H1 (cell line): ENCODE measurements at regions not wholly inside any gene's neighbourhood (a gene's known extent, or its start where the extent isn't known, plus 50 kb on each side); places are given as distances from the start of the nearest gene placed in this dataset.

Experiments used
- CTCF ChIA-PET: fragments of 300-600 bp; sonication (Branson Sonifier 250); formaldehyde crosslinking; loops from one replicate; lab custom pipeline; 2021; ENCODE audit not compliant: partially characterized antibody; lab: Charles Lee
- POLR2A ChIA-PET: fragments of 300-600 bp; sonication (Branson Sonifier 250); formaldehyde crosslinking; loops from one replicate; lab custom pipeline; 2021; ENCODE audit warnings: inconsistent platforms; ENCODE audit not compliant: partially characterized antibody; lab: Charles Lee
- DNase-seq, 2 experiments: peaks; one replicate each; pipeline versions ENCODE4 v3.0.0 to v3.0.0-alpha.2; 2010 to 2022; ENCODE audit warnings: low spot score in 2 of 2, low read depth in 1 of 2, mixed read lengths in 1 of 2
- FAIRE-seq: peaks from 2 replicates; lab custom pipeline; 2011; peaks lifted over from hg19 to GRCh38; lab: Jason Lieb, UNC
- H2AFZ ChIP-seq: 2 replicates; pipeline ENCODE4 v1.8.1; 2012; ENCODE audit warnings: low read length, inconsistent platforms
- H2AK5ac ChIP-seq: 2 replicates; pipeline ENCODE4 v1.6.1; 2013; ENCODE audit warnings: low read depth, low read length
- H2BK120ac ChIP-seq: replicated peaks from 2 replicates; pipeline ENCODE3; 2013; ENCODE audit warnings: low read depth, low read length, inconsistent platforms
- H2BK12ac ChIP-seq: 2 replicates; pipeline ENCODE4 v1.6.1; 2013; ENCODE audit warnings: low read depth, low read length
- H2BK15ac ChIP-seq: 2 replicates; pipeline ENCODE4 v1.6.1; 2013; ENCODE audit warnings: low read length
- H2BK20ac ChIP-seq: 2 replicates; pipeline ENCODE4 v1.6.1; 2013; ENCODE audit warnings: low read length
- H2BK5ac ChIP-seq: 2 replicates; pipeline ENCODE4 v1.6.1; 2013; ENCODE audit warnings: low read depth, low read length
- H3K14ac ChIP-seq: 2 replicates; pipeline ENCODE4 v1.6.1; 2013; ENCODE audit warnings: inconsistent platforms; ENCODE audit not compliant: insufficient read length
- H3K18ac ChIP-seq: 2 replicates; pipeline ENCODE4 v1.6.1; 2013; ENCODE audit warnings: low read length; ENCODE audit errors: extremely low read depth
- H3K23ac ChIP-seq: 2 replicates; pipeline ENCODE4 v1.6.1; 2013; ENCODE audit warnings: inconsistent platforms; ENCODE audit not compliant: insufficient read length
- H3K23me2 ChIP-seq: 2 replicates; pipeline ENCODE4 v1.6.1; 2013; ENCODE audit warnings: low read depth, low read length
- H3K27ac ChIP-seq: 2 replicates; pipeline ENCODE4 v1.6.1; 2011; ENCODE audit warnings: low read depth, low read length, inconsistent platforms
- H3K27me3 ChIP-seq, 4 experiments: replicated peaks in 1 of 4; 1 replicate in 1 of 4; 2 replicates in 3 of 4; pipeline versions ENCODE4 v1.6.1 to v1.8.1; 2011 to 2013; ENCODE audit warnings: low read length in 3 of 4, mild to moderate bottlenecking in 3 of 4, inconsistent platforms in 2 of 4, mixed read lengths in 2 of 4, moderate library complexity in 1 of 4; ENCODE audit not compliant: control insufficient read depth in 3 of 4, insufficient read depth in 3 of 4; ENCODE audit errors: extremely low read depth in 1 of 4
- H3K36me3 ChIP-seq, 4 experiments: 2 replicates each; pipeline versions ENCODE4 v1.6.1 to v1.8.1; 2011 to 2013; ENCODE audit warnings: mild to moderate bottlenecking in 4 of 4, low read length in 3 of 4, moderate library complexity in 2 of 4, control low read depth in 1 of 4, inconsistent platforms in 1 of 4; ENCODE audit not compliant: insufficient read depth in 4 of 4, control insufficient read depth in 2 of 4
- H3K4ac ChIP-seq: replicated peaks from 2 replicates; pipeline ENCODE3; 2013; ENCODE audit warnings: low read length, low read depth, mixed read lengths, inconsistent platforms; ENCODE audit not compliant: insufficient read length
- H3K4me1 ChIP-seq, 4 experiments: replicated peaks in 1 of 4; 1 replicate in 1 of 4; 2 replicates in 3 of 4; pipeline versions ENCODE4 v1.6.1 to v1.8.1; 2011 to 2013; ENCODE audit warnings: low read length in 3 of 4, inconsistent platforms in 2 of 4, mixed read lengths in 1 of 4; ENCODE audit not compliant: insufficient read depth in 4 of 4, control insufficient read depth in 3 of 4
- H3K4me2 ChIP-seq, 2 experiments: 2 replicates each; pipeline versions ENCODE4 v1.6.1 to v1.8.1; 2011 to 2013; ENCODE audit warnings: low read depth in 2 of 2, low read length in 2 of 2, control low read depth in 1 of 2, inconsistent platforms in 1 of 2, mild to moderate bottlenecking in 1 of 2; ENCODE audit not compliant: insufficient read depth in 1 of 2
- H3K4me3 ChIP-seq, 4 experiments: fragments of 200-600, 300-600 bp in 1 of 4; sonication (generic), shearing (Covaris generic), sonication (Bioruptor Twin) in 1 of 4; 2 replicates each; pipeline versions ENCODE4 v1.5.1 to v1.8.1; 2011 to 2016; ENCODE audit warnings: low read length in 4 of 4, low read depth in 3 of 4, control low read depth in 2 of 4, inconsistent platforms in 2 of 4, mild to moderate bottlenecking in 2 of 4, mixed read lengths in 1 of 4, moderate library complexity in 1 of 4; ENCODE audit not compliant: insufficient read depth in 2 of 4; ENCODE audit errors: extremely low read depth in 1 of 4
- H3K56ac ChIP-seq: replicated peaks from 2 replicates; pipeline ENCODE3; 2013; ENCODE audit warnings: low read depth, mild to moderate bottlenecking, mixed read lengths, low read length, inconsistent platforms; ENCODE audit not compliant: insufficient read length
- H3K79me1 ChIP-seq: 2 replicates; pipeline ENCODE4 v1.6.1; 2013; ENCODE audit warnings: low read depth, low read length, control low read depth
- H3K79me2 ChIP-seq, 2 experiments: 2 replicates each; pipeline versions ENCODE4 v1.6.1 to v1.8.1; 2012 to 2013; ENCODE audit warnings: low read length in 2 of 2, mild to moderate bottlenecking in 2 of 2, inconsistent platforms in 1 of 2; ENCODE audit not compliant: insufficient read depth in 2 of 2, control insufficient read depth in 1 of 2
- H3K9ac ChIP-seq, 4 experiments: replicated peaks in 1 of 4; 1 replicate in 1 of 4; 2 replicates in 3 of 4; pipeline versions ENCODE4 v1.6.1 to v1.8.1; 2011 to 2013; ENCODE audit warnings: low read depth in 3 of 4, low read length in 3 of 4, control low read depth in 2 of 4, mild to moderate bottlenecking in 2 of 4, moderate library complexity in 2 of 4, inconsistent platforms in 1 of 4; ENCODE audit errors: extremely low read depth in 1 of 4
- H3K9me3 ChIP-seq, 2 experiments: 2 replicates each; pipeline versions ENCODE4 v1.6.1 to v1.8.1; 2012 to 2013; ENCODE audit warnings: mild to moderate bottlenecking in 2 of 2, moderate library complexity in 2 of 2, control low read depth in 1 of 2, inconsistent platforms in 1 of 2, low read depth in 1 of 2, low read length in 1 of 2, mixed read lengths in 1 of 2; ENCODE audit not compliant: insufficient read depth in 2 of 2
- H4K20me1 ChIP-seq, 2 experiments: replicated peaks in 1 of 2; 2 replicates each; pipeline versions ENCODE3 to v1.8.1; 2011 to 2013; ENCODE audit warnings: inconsistent platforms in 2 of 2, low read length in 2 of 2, mild to moderate bottlenecking in 1 of 2; ENCODE audit not compliant: insufficient read depth in 2 of 2, control insufficient read depth in 1 of 2
- H4K5ac ChIP-seq: 2 replicates; pipeline ENCODE4 v1.6.1; 2013; ENCODE audit warnings: low read length, low read depth, mixed read lengths, inconsistent platforms; ENCODE audit not compliant: insufficient read length
- H4K8ac ChIP-seq: 2 replicates; pipeline ENCODE4 v1.8.0; 2013; ENCODE audit warnings: mild to moderate bottlenecking, moderate library complexity, low read length, inconsistent platforms; ENCODE audit not compliant: insufficient read depth; ENCODE audit errors: extremely low read depth
- H4K91ac ChIP-seq: replicated peaks from 2 replicates; pipeline ENCODE3; 2013; ENCODE audit warnings: low read length, mixed read lengths, inconsistent platforms; ENCODE audit not compliant: insufficient read length
- BCL11A ChIP-seq, 2 experiments: IDR thresholded peaks; one replicate each; pipeline ENCODE4 v1.6.1; 2011; ENCODE audit warnings: low read depth in 2 of 2, low read length in 2 of 2, mild to moderate bottlenecking in 2 of 2
- BRCA1 ChIP-seq: IDR thresholded peaks from 2 replicates; pipeline ENCODE4 v1.6.1; 2012; ENCODE audit warnings: low read depth, low read length, improper control_type of control experiment
- CTCF ChIP-seq, 3 experiments: IDR thresholded peaks; 1 replicate in 2 of 3; 2 replicates in 1 of 3; pipeline versions ENCODE4 v1.5.1 to v1.6.1; 2011; ENCODE audit warnings: low read length in 3 of 3, mild to moderate bottlenecking in 3 of 3, inconsistent platforms in 2 of 3, low read depth in 1 of 3, moderate library complexity in 1 of 3; ENCODE audit not compliant: insufficient read depth in 1 of 3; ENCODE audit errors: control extremely low read depth in 1 of 3
- EP300 ChIP-seq, 2 experiments: IDR thresholded peaks; 1 replicate in 1 of 2; 2 replicates in 1 of 2; pipeline ENCODE4 v1.6.1; 2011 to 2012; ENCODE audit warnings: low read depth in 2 of 2, low read length in 2 of 2, mild to moderate bottlenecking in 2 of 2, borderline replicate concordance in 1 of 2, inconsistent platforms in 1 of 2, moderate library complexity in 1 of 2
- HDAC6 ChIP-seq: IDR thresholded peaks from one replicate; pipeline ENCODE4 v1.7.1; 2012; ENCODE audit warnings: low read depth, mild to moderate bottlenecking, inconsistent platforms, low read length, moderate library complexity
- JUN ChIP-seq: IDR thresholded peaks from 2 replicates; pipeline ENCODE4 v1.6.1; 2011; ENCODE audit warnings: low read depth, mild to moderate bottlenecking, improper control_type of control experiment, low read length
- NRF1 ChIP-seq: IDR thresholded peaks from 2 replicates; pipeline ENCODE4 v1.6.1; 2011; ENCODE audit warnings: mild to moderate bottlenecking, low read depth, low read length, improper control_type of control experiment
- PHF8 ChIP-seq: fragments of 200-600 bp; sonication (generic); conservative IDR thresholded peaks from 2 replicates; pipeline ENCODE4 v1.7.1; 2012; ENCODE audit warnings: low read depth, mild to moderate bottlenecking, inconsistent platforms, low read length, moderate library complexity
- POLR2A ChIP-seq, 2 experiments: IDR thresholded peaks; 1 replicate in 1 of 2; 2 replicates in 1 of 2; pipeline ENCODE4 v1.6.1; 2011; ENCODE audit warnings: low read depth in 2 of 2, low read length in 2 of 2, mild to moderate bottlenecking in 2 of 2; ENCODE audit errors: control extremely low read depth in 1 of 2
- RBBP5 ChIP-seq: IDR thresholded peaks from 2 replicates; pipeline ENCODE4 v1.7.1; 2012; ENCODE audit warnings: low read depth, mild to moderate bottlenecking, inconsistent platforms, low read length, moderate library complexity, borderline replicate concordance
- SP2 ChIP-seq: IDR thresholded peaks from 2 replicates; pipeline ENCODE4 v1.6.1; 2012; ENCODE audit warnings: mild to moderate bottlenecking, low read length, inconsistent platforms
- SUZ12 ChIP-seq: fragments of 200-600 bp; sonication (generic); IDR thresholded peaks from 2 replicates; pipeline ENCODE4 v1.6.1; 2012; ENCODE audit warnings: mild to moderate bottlenecking, inconsistent platforms, low read length, moderate library complexity, mixed read lengths
- TAF7 ChIP-seq: optimal IDR thresholded peaks from 2 replicates; pipeline ENCODE3; 2011; ENCODE audit warnings: low read depth, mild to moderate bottlenecking, inconsistent platforms, low read length, moderate library complexity, borderline replicate concordance
- WGBS, 2 experiments: shearing (Covaris generic) in 1 of 2; methylation state at CpG; one replicate each; pipeline versions ENCODE4 v1.1.6 to v1.1.7; 2013 to 2015; ENCODE audit warnings: low lambda C conversion rate in 2 of 2, mixed read lengths in 2 of 2, inconsistent platforms in 1 of 2, low coverage in 1 of 2, missing lambda C conversion rate in 1 of 2; ENCODE audit not compliant: insufficient replicate concordance in 2 of 2, insufficient coverage in 1 of 2, insufficient read length in 1 of 2; ENCODE audit errors: extremely low coverage in 1 of 2, missing lambda C conversion rate in 1 of 2; 5-methylcytosine and 5-hydroxymethylcytosine counted together

- Histone ChIP-seq H3K9ac (no peak overlapping the region), H2AK5ac (no peak overlapping the region), H3K4ac (no peak overlapping the region), H2BK5ac (no peak overlapping the region), H3K14ac (no peak overlapping the region), H3K4me1 (peaks cover 0 to 19% (median 7%) of the 10 kb centered on the region in 4 experiments; a peak in 6 of 7 replicates), H3K4me3 (no peak overlapping the region), H3K4me2 (no peak overlapping the region), H3K9me3 (no peaks in the 10 kb centered on the region), H3K56ac (no peak overlapping the region), H3K79me1 (no peaks in the 10 kb centered on the region), H2BK15ac (no peak overlapping the region), H3K36me3 (no peaks in the 10 kb centered on the region), H4K8ac (no peak overlapping the region), H3K23me2 (no peaks in the 10 kb centered on the region), H3K27me3 (no peaks in the 10 kb centered on the region), H4K5ac (no peak overlapping the region), H4K20me1 (no peaks in the 10 kb centered on the region), H2AFZ (no peak overlapping the region), H3K18ac (no peak overlapping the region), H3K27ac (no peak overlapping the region), H3K79me2 (no peaks in the 10 kb centered on the region), H2BK120ac (no peak overlapping the region), H4K91ac (no peak overlapping the region), H2BK20ac (peak overlapping the region; percentile 21; the same call in 1 of the 2 replicates), H3K23ac (no peak overlapping the region), H2BK12ac (no peak overlapping the region)
- FAIRE-seq (no peak), DNase-seq (no peak)
- CTCF ChIA-PET = interaction anchor here (4.5 kb wide), 1 partner anchor 13 kb away, joined by 19 read pairs; no protein-coding TSS in a partner anchor
- POLR2A ChIA-PET = no interaction called here
- 92% methylated on average over 5 of the region's 5 CpGs; no CpG with 5 or more reads in 1 of the 2 experiments for WGBS, 2 experiments
- TF ChIP-seq SUZ12 = no peak
- no peak for TF ChIP-seq EP300 (IDR thresholded peaks at IDR 0.05; ENCODE audit: borderline replicate concordance in 1 of 2, low read depth in 2 of 2, low read length in 2 of 2)
- no peak for TF ChIP-seq JUN
- no peak for TF ChIP-seq POLR2A (IDR thresholded peaks at IDR 0.05; ENCODE audit: control extremely low read depth in 1 of 2, low read depth in 2 of 2, low read length in 2 of 2)
- no peak for TF ChIP-seq PHF8
- TF ChIP-seq NRF1 = no peak
- no peak for TF ChIP-seq CTCF (IDR thresholded peaks at IDR 0.05; ENCODE audit: control extremely low read depth in 1 of 3, insufficient read depth in 1 of 3, low read depth in 1 of 3, low read length in 3 of 3)
- no peak for TF ChIP-seq BCL11A (IDR thresholded peaks at IDR 0.05; ENCODE audit: low read depth in 2 of 2, low read length in 2 of 2)
- no peak for TF ChIP-seq TAF7
- TF ChIP-seq SP2 = no peak
- no peak for TF ChIP-seq RBBP5
- TF ChIP-seq BRCA1 = no peak
- TF ChIP-seq HDAC6 = no peak
These were observed 319.5 kb upstream of the CXCR4 start for GRCh38 chr2:136437461-136437860.
